A673 (cell line): ENCODE measurements at regions not wholly inside any gene's neighbourhood (a gene's known extent, or its start where the extent isn't known, plus 50 kb on each side); places are given as distances from the start of the nearest gene placed in this dataset.

Source experiments
- BruUV-seq: library from RNA; stranded (reverse); fragments of 400-500 nt; replicated peaks from 2 replicates; lab custom pipeline; 2021; lab: Mats Ljungman, UMichigan
- CTCF ChIA-PET: fragments of 300-600 bp; sonication (Branson Sonifier 250); formaldehyde crosslinking; loops from one replicate; lab custom pipeline; 2022; ENCODE audit warnings: antibody characterized with exemption; lab: Charles Lee
- POLR2A ChIA-PET: fragments of 300-600 bp; sonication (Branson Sonifier 250); formaldehyde crosslinking; loops from one replicate; lab custom pipeline; 2022; ENCODE audit warnings: antibody characterized with exemption; ENCODE audit not compliant: low non-redundant PET; lab: Charles Lee
- DNase-seq: peaks from one replicate; pipeline ENCODE4 v3.0.0-alpha.2; 2015; ENCODE audit warnings: low spot score
- H3K27ac ChIP-seq: fragments of 200-600 bp; sonication (generic); 2 replicates; pipeline ENCODE4 v1.5.1; 2016; ENCODE audit warnings: mixed run types, low read depth, mild to moderate bottlenecking, mixed read lengths, antibody characterized with exemption, low read length; ENCODE audit not compliant: poor library complexity, severe bottlenecking
- H3K27me3 ChIP-seq: fragments of 200-600 bp; sonication (generic); replicated peaks from 2 replicates; pipeline ENCODE4 v1.6.1; 2017; ENCODE audit warnings: mixed run types, low read depth, mild to moderate bottlenecking, mixed read lengths, antibody characterized with exemption, low read length; ENCODE audit not compliant: insufficient read depth, poor library complexity
- H3K36me3 ChIP-seq: fragments of 200-600 bp; sonication (generic); 2 replicates; pipeline ENCODE4 v1.6.1; 2016; ENCODE audit warnings: mixed run types, mild to moderate bottlenecking, mixed read lengths, antibody characterized with exemption, low read length; ENCODE audit not compliant: insufficient read depth, poor library complexity, severe bottlenecking
- H3K4me1 ChIP-seq: fragments of 200-600 bp; sonication (generic); 2 replicates; pipeline ENCODE4 v1.6.1; 2017; ENCODE audit warnings: mixed run types, mild to moderate bottlenecking, mixed read lengths, antibody characterized with exemption, low read length; ENCODE audit not compliant: insufficient read depth, poor library complexity, severe bottlenecking
- H3K4me3 ChIP-seq: fragments of 200-600 bp; sonication (generic); 2 replicates; pipeline ENCODE4 v1.5.1; 2016; ENCODE audit warnings: low read depth, mixed run types, mild to moderate bottlenecking, mixed read lengths, low read length; ENCODE audit not compliant: poor library complexity, severe bottlenecking
- H3K9me3 ChIP-seq: fragments of 200-600 bp; sonication (generic); 2 replicates; pipeline ENCODE4 v1.6.1; 2016; ENCODE audit warnings: mixed run types, low read depth, mild to moderate bottlenecking, mixed read lengths, antibody characterized with exemption, low read length; ENCODE audit not compliant: poor library complexity, severe bottlenecking
- EZH2 ChIP-seq: fragments of 200-600 bp; sonication (generic); IDR thresholded peaks from 2 replicates; pipeline ENCODE4 v1.6.1; 2017; ENCODE audit warnings: borderline replicate concordance, low read depth, mild to moderate bottlenecking, mixed read lengths, antibody characterized with exemption, low read length; ENCODE audit not compliant: poor library complexity, severe bottlenecking
- intact Hi-C: fragments of 100-400 bp; cut with micrococcal nuclease; formaldehyde crosslinking; loops from one replicate; pipeline ENCODE4 v1.10.0; 2022; ENCODE audit not compliant: unreplicated experiment
- TF ChIP-seq, protein P1 (sequence below): fragments of 300-800, 200-600 bp; sonication (generic); conservative IDR thresholded peaks from 2 replicates; pipeline ENCODE4 v1.5.1; 2017; ENCODE audit warnings: low read depth, mild to moderate bottlenecking, antibody characterized with exemption, low read length, moderate library complexity, mixed read lengths

DNA sequence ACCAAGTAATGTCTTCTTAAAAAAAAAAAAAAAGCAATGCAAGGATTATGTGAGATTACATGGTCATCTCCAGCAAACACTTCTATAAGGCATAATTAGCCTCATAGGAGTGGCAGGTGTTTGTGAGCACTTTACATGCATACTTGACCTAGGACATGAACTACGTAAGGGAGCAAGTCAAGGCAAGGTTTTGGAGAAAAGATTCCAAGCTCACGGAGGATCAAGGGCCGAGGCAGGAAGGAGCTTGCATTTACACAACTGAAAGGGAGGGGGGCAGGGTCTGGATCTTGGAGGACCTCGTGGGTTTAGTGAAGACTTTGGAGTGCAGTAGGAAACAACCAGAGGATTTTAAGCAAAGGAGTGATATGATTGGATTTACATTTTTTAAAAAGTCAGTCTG lies 112.5 kb downstream of the CCER1 start:
- Histone ChIP-seq H3K4me1 (no peaks in the 10 kb centered on the region), H3K4me3 (no peak overlapping the region), H3K36me3 (no peaks in the 10 kb centered on the region), H3K27me3 (no peaks in the 10 kb centered on the region), H3K27ac (no peak overlapping the region), H3K9me3 (no peaks in the 10 kb centered on the region)
- DNase-seq = no peak
- TF ChIP-seq, protein P1, sequence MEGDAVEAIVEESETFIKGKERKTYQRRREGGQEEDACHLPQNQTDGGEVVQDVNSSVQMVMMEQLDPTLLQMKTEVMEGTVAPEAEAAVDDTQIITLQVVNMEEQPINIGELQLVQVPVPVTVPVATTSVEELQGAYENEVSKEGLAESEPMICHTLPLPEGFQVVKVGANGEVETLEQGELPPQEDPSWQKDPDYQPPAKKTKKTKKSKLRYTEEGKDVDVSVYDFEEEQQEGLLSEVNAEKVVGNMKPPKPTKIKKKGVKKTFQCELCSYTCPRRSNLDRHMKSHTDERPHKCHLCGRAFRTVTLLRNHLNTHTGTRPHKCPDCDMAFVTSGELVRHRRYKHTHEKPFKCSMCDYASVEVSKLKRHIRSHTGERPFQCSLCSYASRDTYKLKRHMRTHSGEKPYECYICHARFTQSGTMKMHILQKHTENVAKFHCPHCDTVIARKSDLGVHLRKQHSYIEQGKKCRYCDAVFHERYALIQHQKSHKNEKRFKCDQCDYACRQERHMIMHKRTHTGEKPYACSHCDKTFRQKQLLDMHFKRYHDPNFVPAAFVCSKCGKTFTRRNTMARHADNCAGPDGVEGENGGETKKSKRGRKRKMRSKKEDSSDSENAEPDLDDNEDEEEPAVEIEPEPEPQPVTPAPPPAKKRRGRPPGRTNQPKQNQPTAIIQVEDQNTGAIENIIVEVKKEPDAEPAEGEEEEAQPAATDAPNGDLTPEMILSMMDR = no peak
- no peak for TF ChIP-seq EZH2
- intact Hi-C loops = no loop called here
- no TSS peak for BruUV-seq
- ChIA-PET CTCF (no interaction called here), POLR2A (no interaction called here)

DNA sequence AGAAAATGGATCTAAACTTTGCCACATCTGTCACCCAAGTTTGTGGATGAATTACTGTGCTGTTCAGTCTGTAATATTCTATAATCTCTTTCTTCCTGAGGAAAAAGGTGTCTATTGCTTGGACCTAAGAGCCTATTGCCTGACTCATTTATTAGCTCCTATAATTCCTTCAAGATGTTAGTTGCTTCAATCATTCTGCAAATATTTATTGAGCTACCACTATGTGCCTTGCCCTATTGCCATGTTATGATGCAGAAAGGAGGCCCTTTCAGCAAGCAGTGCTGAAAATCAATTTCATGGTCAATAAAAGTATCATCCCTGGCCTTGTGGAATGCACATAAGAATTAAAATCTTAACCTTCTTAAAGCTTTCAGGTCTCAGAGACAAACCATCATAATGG lies 113.6 kb downstream of the CCER1 start:
- no peaks in the 10 kb centered on the region for H3K9me3 ChIP-seq
- no peak for DNase-seq
- POLR2A ChIA-PET = no interaction called here
- BruUV-seq = no TSS peak
- TF ChIP-seq, protein P1 = no peak
- no peak for TF ChIP-seq EZH2
- no peaks in the 10 kb centered on the region for H3K27me3 ChIP-seq
- no peak overlapping the region for H3K27ac ChIP-seq
- CTCF ChIA-PET = no interaction called here
- H3K4me1 ChIP-seq = no peaks in the 10 kb centered on the region
- no peak overlapping the region for H3K4me3 ChIP-seq
- intact Hi-C loops = no loop called here
- H3K36me3 ChIP-seq = no peaks in the 10 kb centered on the region

DNA sequence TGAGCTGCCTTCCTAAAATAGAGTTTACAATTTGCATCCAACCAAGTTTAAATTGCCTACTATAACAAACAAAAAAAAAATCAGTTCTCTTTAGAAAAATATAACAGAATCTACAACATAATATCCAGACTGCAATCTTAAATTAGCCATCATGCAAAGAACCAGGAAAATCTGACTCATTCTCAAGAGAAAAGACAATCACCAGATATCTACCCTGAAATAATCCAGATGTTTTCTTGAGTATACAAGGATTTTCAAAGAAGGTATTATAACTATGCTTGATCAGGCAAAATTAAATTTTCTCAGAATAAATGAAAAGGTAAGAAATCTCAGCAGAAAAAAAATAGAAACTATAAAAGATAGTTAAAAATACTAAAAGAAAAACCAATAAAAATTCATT lies 115.6 kb downstream of the CCER1 start:
- intact Hi-C loops = no loop called here

More for the DNA sequence above, 115.6 kb downstream of the CCER1 start:
- no TSS peak for BruUV-seq
- CTCF ChIA-PET = no interaction called here
- POLR2A ChIA-PET = no interaction called here
- no peaks in the 10 kb centered on the region for H3K36me3 ChIP-seq
- no peaks in the 10 kb centered on the region for H3K4me1 ChIP-seq
- no peaks in the 10 kb centered on the region for H3K27me3 ChIP-seq
- TF ChIP-seq, protein P1 = no peak
- TF ChIP-seq EZH2 = no peak
- no peaks in the 10 kb centered on the region for H3K9me3 ChIP-seq
- no peak overlapping the region for H3K27ac ChIP-seq
- no peak overlapping the region for H3K4me3 ChIP-seq
- DNase-seq = no peak
